Fibroblast of lung (primary cell): ENCODE measurements at regions not wholly inside any gene's neighbourhood (a gene's known extent, or its start where the extent isn't known, plus 50 kb on each side); places are given as distances from the start of the nearest gene placed in this dataset.
A peak's percentile ranks its signal among the peaks of the same experiment; 100 is the strongest.

Experiments used
- DNase-seq, 2 donors: peaks; one replicate each; pipeline versions ENCODE4 v3.0.0 to v3.0.0-alpha.2; 2010; ENCODE audit warnings: low read depth in 2 of 2
- H2AFZ ChIP-seq: 2 replicates; pipeline ENCODE4 v1.5.1; 2012; ENCODE audit warnings: low read length, control low read depth, inconsistent platforms
- H3K27ac ChIP-seq: 2 replicates; pipeline ENCODE4 v1.5.1; 2011; ENCODE audit warnings: low read length, control low read depth; ENCODE audit not compliant: insufficient read depth
- H3K27me3 ChIP-seq: 2 replicates; pipeline ENCODE4 v1.5.1; 2011; ENCODE audit warnings: mild to moderate bottlenecking, low read length; ENCODE audit not compliant: control insufficient read depth, insufficient read depth
- H3K36me3 ChIP-seq: 2 replicates; pipeline ENCODE4 v1.5.1; 2011; ENCODE audit warnings: low read length; ENCODE audit not compliant: control insufficient read depth, insufficient read depth
- H3K4me1 ChIP-seq: 2 replicates; pipeline ENCODE4 v1.5.1; 2011; ENCODE audit warnings: low read length; ENCODE audit not compliant: control insufficient read depth, insufficient read depth; ENCODE audit errors: extremely low read depth
- H3K4me2 ChIP-seq: 2 replicates; pipeline ENCODE4 v1.5.1; 2011; ENCODE audit warnings: low read length, control low read depth; ENCODE audit not compliant: insufficient read depth; ENCODE audit errors: extremely low read depth
- H3K4me3 ChIP-seq, 4 experiments: fragments of 200-600 bp in 1 of 4; sonication (generic) in 1 of 4; replicated peaks in 1 of 4; 2 replicates each; pipeline ENCODE4 v1.5.1; 2011 to 2016; ENCODE audit warnings: low read length in 4 of 4, low read depth in 3 of 4, mild to moderate bottlenecking in 3 of 4, control low read depth in 2 of 4, inconsistent platforms in 1 of 4, mixed read lengths in 1 of 4; ENCODE audit not compliant: insufficient read depth in 1 of 4; ENCODE audit errors: control extremely low read depth in 1 of 4
- H3K79me2 ChIP-seq: 2 replicates; pipeline ENCODE4 v1.5.1; 2012; ENCODE audit warnings: mild to moderate bottlenecking, low read length, inconsistent platforms; ENCODE audit not compliant: control insufficient read depth, insufficient read depth
- H3K9ac ChIP-seq: 2 replicates; pipeline ENCODE4 v1.5.1; 2011; ENCODE audit warnings: mild to moderate bottlenecking, low read length, control low read depth; ENCODE audit not compliant: insufficient read depth
- H3K9me3 ChIP-seq: 2 replicates; pipeline ENCODE4 v1.5.1; 2012; ENCODE audit warnings: low read depth, low read length; ENCODE audit not compliant: control insufficient read depth, insufficient read depth
- H4K20me1 ChIP-seq: 2 replicates; pipeline ENCODE4 v1.5.1; 2011; ENCODE audit warnings: low read length; ENCODE audit not compliant: control insufficient read depth, insufficient read depth; ENCODE audit errors: extremely low read depth
- CTCF ChIP-seq, 2 donors: IDR thresholded peaks in 1 of 2; conservative IDR thresholded peaks in 1 of 2; 1 replicate in 1 of 2; 2 replicates in 1 of 2; pipeline ENCODE4 v1.5.1; 2011 to 2012; ENCODE audit warnings: low read length in 2 of 2, control low read depth in 1 of 2, inconsistent platforms in 1 of 2, low read depth in 1 of 2, mild to moderate bottlenecking in 1 of 2
- EZH2 ChIP-seq: IDR thresholded peaks from 2 replicates; pipeline ENCODE4 v1.5.1; 2012; ENCODE audit warnings: low read length, control low read depth, mild to moderate bottlenecking; ENCODE audit errors: missing control alignments

- Histone ChIP-seq H3K27ac (no peak overlapping the region), H3K4me2 (no peak overlapping the region), H3K9me3 (no peaks in the 10 kb centered on the region), H3K79me2 (no peaks in the 10 kb centered on the region), H3K4me3 (no peak overlapping the region), H3K4me1 (no peaks in the 10 kb centered on the region), H3K9ac (no peak overlapping the region), H4K20me1 (no peaks in the 10 kb centered on the region), H2AFZ (no peak overlapping the region), H3K27me3 (no peaks in the 10 kb centered on the region), H3K36me3 (no peaks in the 10 kb centered on the region)
- DNase-seq, result no peak
- no peak for TF ChIP-seq CTCF (conservative IDR thresholded peaks at IDR 0.05 in 1 of 2, IDR thresholded peaks at IDR 0.05 in 1 of 2; ENCODE audit: low read depth in 1 of 2, low read length in 2 of 2)
- no peak for TF ChIP-seq EZH2
Measured at GRCh38 chr18:71431171-71431570, 1113.0 kb downstream of the CBLN2 start.

GRCh38 chr18:71426441-71426840, 1117.7 kb downstream of the CBLN2 start:
- TF ChIP-seq EZH2 (no peak), CTCF (conservative IDR thresholded peaks at IDR 0.05 in 1 of 2, IDR thresholded peaks at IDR 0.05 in 1 of 2; ENCODE audit: low read depth in 1 of 2, low read length in 2 of 2) (peak in 1 of 2 donors; percentile 12)
- H3K36me3 ChIP-seq, result no peaks in the 10 kb centered on the region
- no peak overlapping the region for H3K27ac ChIP-seq
- DNase-seq, result no peak
- no peaks in the 10 kb centered on the region for H3K27me3 ChIP-seq
- H3K79me2 ChIP-seq, result no peaks in the 10 kb centered on the region
- no peak overlapping the region for H3K4me2 ChIP-seq
- no peak overlapping the region for H3K9ac ChIP-seq
- H3K9me3 ChIP-seq, result no peaks in the 10 kb centered on the region
- no peaks in the 10 kb centered on the region for H4K20me1 ChIP-seq
- no peak overlapping the region for H2AFZ ChIP-seq
- no peak overlapping the region for H3K4me3 ChIP-seq
- H3K4me1 ChIP-seq, result no peaks in the 10 kb centered on the region

GRCh38 chr18:71405169-71405809, 1116.4 kb downstream of the SOCS6 start:
- H3K27me3 ChIP-seq, result no peaks in the 10 kb centered on the region
- no peak overlapping the region for H3K27ac ChIP-seq
- no peak overlapping the region for H3K4me3 ChIP-seq
- H3K4me2 ChIP-seq, result no peak overlapping the region
- TF ChIP-seq CTCF (conservative IDR thresholded peaks at IDR 0.05 in 1 of 2, IDR thresholded peaks at IDR 0.05 in 1 of 2; ENCODE audit: low read depth in 1 of 2, low read length in 2 of 2), result no peak
- TF ChIP-seq EZH2, result no peak
- H2AFZ ChIP-seq, result no peak overlapping the region
- H3K79me2 ChIP-seq, result no peaks in the 10 kb centered on the region
- DNase-seq, result no peak
- H3K9ac ChIP-seq, result no peak overlapping the region
- no peaks in the 10 kb centered on the region for H4K20me1 ChIP-seq
- no peaks in the 10 kb centered on the region for H3K36me3 ChIP-seq
- H3K9me3 ChIP-seq, result no peaks in the 10 kb centered on the region
- no peaks in the 10 kb centered on the region for H3K4me1 ChIP-seq
